HPDE6-E6E7 (cell line): ENCODE measurements at regions not wholly inside any gene's neighbourhood (a gene's known extent, or its start where the extent isn't known, plus 50 kb on each side); places are given as distances from the start of the nearest gene placed in this dataset.

Experiments
- DNase-seq: peaks from one replicate; pipeline ENCODE4 v3.0.0; 2011; ENCODE audit warnings: missing footprints; ENCODE audit errors: extremely low spot score

DNA sequence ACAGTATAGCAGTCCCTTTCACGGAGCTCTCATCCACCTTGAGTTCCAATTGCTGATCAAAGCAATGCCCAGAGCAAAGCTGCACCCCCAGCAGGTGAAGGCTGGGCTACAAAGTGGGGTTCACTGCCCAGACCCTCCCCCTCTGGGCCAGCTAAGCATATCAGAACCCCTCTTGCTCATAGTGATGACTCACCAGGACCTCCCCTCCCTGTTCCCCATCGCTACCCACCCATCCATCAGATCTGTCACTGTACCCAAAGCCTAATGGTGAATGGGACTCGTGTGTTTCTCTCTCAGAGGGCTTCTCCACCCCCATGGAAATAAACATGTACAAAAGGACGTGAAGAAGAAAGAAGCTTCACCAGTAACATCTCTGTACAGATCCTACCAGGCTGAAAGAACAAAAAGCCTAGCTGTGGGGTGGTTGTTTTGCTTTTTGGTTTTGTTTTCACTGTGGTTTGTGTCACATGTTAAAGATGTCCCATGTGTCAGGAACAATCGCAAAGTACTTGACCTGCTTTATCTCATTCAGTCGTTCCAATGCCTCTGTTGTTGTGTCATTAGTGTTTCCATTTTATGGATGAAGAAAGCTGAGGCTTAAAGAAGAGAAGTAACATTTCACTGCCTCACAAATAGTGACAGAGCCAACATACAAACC, 518.5 kb downstream of the CD83 start:
- DNase-seq = no peak

- DNase-seq = no peak
Measured at GRCh38 chr6:14638435-14638905, 520.9 kb downstream of the CD83 start.

DNA sequence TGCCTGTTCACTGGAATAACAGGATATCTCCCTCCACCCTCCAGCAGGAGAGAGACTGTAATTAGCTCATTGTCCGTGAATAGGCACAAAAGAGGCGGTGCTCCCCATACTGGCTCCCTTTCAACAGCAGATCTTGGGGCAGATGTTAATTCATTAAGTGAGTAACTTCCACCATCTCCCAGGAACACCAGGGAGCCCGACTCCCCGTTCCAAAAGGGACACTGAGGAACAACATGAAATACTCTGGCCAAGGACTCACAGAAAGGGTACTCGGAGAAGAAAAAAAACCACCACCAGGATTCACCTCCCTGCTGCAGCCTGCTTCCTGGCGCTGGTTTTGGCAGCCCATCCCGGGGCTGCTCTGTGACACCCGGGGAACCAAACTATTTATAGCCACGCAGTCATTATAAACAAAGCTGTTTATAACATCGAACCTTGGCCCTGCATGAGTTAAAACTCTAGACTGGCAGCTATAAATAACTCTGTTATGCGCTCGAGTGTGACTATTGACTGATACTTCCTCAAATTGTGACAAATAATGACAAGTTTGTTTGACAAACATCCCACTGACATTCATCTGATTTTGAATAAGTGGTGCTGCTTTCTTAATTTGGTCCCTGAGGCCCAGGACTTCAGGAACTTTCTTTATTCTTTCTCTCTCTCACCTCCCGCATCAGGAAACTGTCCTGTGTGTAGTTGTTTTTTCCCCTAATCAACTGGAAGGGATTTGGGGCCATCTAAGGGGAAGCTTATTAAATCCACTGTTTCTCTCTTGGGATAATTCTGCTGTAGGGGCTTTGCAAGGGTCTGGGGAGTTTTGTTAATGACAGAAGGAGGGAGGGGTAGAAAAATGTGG, 521.6 kb downstream of the CD83 start:
- no peak for DNase-seq

DNA sequence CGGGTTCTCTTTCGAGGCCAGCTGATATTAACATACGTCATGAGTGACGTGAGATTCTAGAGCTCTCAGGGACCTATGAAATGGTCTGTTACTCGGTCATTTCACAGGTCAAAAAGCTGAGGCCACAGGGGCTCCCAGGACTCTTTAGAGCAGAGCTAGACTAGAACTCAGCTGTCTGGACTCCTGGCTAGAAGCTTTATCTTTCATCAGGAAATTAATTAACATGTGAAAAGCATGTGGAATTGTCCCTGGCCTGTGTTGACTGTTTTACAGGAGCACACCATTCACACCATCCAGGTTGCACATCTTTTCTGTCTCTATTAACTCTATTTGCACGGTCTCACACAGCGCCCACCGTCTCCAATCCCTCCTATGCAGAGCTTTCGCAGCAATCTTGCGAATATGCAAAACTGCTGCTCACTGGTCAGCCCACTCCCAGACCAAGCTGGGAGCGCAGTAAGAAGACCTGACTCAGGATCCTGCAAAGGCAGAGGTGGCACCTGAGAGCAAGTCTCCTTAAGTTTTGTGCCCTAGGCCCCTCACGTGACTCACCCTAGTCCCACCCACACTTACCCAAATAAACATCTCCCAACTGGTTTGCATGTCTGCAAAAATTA, 522.5 kb downstream of the CD83 start:
- no peak for DNase-seq

- no peak for DNase-seq
Measured at GRCh38 chr6:14640631-14641030, 523.1 kb downstream of the CD83 start.

DNA sequence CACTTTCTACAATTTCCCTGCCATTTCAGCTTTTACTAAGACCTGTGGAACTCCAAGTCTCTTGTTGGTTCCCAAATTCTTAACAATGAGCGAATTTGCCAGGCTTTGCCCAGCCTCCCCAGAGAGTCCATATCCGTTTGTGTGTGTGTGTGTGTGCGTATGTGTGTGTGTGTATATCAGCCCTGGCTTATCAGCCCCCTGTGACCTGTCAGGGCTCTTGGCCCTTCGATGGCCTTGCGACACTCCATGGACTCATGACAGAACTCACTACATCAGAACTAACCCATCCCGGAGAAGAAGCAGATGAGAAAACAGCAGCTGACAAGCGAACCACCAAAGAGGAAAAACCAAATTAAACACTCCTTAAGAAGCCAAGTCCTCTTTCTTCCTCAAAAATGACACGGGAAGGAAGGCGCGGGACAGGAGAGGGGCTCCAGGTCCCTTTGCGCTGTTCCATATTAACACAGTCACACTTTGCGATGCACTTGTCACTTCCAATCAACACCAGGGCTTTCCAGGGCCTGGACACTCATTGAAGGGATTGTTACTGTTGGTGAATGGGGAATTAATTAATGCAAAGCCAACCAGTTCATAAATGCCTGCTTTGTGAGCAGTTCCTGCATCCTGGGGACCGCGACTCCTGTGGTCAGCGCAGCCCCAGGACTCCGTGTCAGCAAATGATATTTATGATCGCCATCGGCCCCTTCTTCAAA, 524.0 kb downstream of the CD83 start:
- no peak for DNase-seq

GRCh38 chr6:14642136-14642505, 524.5 kb downstream of the CD83 start:
- no peak for DNase-seq

- no peak for DNase-seq
Measured at GRCh38 chr6:14642842-14643241, 525.3 kb downstream of the CD83 start.

GRCh38 chr6:14644381-14644780, 526.8 kb downstream of the CD83 start:
- no peak for DNase-seq

DNA sequence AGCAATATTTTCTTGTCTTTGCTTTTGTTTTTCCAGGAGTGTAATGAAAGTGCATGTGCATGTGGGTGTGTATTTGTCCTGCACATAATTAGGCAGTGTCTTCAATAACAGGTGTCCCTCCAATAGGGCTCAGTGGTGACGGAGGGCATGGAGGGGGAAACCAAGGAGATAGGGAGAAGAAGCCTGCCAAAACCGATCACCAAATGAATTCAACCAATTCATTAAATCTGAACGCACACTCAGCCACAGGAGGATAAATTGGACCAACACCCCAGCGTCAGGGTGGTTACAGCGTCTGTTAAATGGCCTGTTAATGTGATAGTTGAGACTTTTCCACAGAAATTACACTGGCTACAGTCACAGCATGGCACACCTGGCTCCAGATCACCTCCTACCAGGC, 527.6 kb downstream of the CD83 start:
- DNase-seq = no peak

GRCh38 chr6:14645841-14646240, 528.3 kb downstream of the CD83 start:
- no peak for DNase-seq

DNA sequence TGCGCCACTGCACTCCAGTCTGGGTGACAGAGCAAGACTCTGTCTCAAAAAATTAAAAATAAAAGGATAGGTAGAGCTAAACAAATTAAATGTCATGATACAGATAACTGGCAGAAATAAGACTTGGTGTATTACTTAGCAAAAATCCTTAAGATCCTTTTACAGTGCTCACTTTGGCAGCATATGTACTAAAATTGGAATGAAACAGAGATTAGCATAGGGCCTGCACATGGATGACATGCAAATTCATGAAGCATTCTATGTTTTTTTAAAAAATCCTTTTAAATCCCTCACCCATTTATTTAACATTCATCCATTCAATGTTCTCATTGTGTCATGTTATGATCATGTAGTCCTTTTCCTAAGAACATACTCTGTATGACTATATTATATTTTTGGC, 528.8 kb downstream of the CD83 start:
- no peak for DNase-seq

- DNase-seq = no peak
Measured at GRCh38 chr6:14647357-14647756, 529.8 kb downstream of the CD83 start.

DNA sequence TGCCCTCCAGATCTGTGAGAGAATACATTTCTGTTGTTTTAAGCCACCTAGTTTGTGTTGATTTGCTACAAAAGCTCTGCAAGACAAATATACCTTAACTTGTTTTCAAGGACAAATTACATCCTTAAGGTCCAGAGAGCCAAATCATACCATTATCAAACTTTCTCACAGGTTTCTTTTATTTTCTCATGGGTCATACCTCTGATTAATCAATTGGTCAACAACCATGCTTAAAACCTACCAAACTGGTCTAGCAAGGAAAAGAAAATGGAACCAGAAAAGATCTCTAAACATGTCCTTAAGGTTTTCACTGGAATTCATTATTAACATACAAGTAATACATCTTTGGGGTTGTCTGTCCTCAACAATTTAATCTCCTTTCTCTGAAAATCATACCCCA, 535.0 kb downstream of the CD83 start:
- DNase-seq = peak; percentile 60

DNA sequence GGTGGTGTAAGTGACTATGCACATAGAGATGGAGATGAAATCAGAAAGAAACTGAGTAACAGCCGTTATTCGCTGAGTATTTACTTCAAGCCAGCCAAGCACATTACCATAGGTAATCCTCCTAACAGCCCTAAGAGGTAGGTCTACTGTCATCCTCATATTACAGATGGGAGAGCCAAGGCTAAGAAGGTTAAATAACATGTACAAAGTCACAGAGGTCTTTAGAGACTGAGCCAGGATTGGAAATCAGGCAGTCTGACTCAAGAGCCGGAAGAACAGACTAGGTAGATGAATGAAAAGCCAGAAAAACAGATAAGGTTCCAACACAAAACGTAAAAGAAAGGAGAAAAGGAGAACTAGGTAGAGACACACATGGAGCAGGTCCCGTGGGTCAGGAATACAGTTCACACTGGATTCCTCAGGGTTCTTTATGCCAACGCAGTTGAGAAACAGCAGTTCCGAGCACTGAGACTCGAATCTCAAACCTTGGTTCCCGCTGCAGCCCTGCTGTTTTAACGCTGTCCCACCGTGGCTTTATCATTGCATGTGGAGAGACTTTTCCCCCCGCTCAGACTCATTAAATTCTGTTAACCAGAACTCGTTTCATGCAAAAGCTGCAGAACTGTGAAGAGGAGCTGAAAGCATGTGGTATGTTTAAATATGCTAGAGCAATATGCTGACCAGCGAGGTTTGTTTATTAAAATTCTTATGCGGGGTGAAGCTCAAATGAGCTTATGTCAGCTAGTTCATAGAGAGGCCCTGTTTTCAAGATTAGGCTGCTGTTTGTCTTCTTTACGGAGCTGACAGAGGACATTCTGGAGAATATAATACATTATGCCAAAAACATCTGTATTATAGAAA, 537.9 kb downstream of the CD83 start:
- no peak for DNase-seq

- no peak for DNase-seq
Measured at GRCh38 chr6:14656078-14656521, 538.5 kb downstream of the CD83 start.

DNA sequence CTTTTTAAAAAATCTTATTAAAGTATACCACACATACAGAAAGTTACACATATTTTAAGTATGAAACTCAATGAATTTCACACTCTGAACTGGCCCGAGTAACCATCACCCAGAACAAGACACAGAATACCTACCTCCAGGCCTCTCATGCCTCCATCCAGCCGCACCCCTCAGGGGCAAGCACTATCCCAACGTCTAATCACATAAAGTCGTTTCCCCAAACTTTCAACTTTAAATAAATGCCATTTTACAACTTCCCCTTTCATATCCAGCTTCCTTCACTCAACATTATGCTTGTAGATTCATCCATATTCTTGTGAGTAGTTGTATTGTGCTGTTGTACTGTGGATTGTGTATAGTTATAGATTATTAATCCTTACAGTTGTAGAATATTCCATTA, 539.1 kb downstream of the CD83 start:
- no peak for DNase-seq

- DNase-seq = no peak
Measured at GRCh38 chr6:14658030-14658429, 540.5 kb downstream of the CD83 start.

- no peak for DNase-seq
Measured at GRCh38 chr6:14658886-14659561, 541.5 kb downstream of the CD83 start.

- no peak for DNase-seq
Measured at GRCh38 chr6:14659841-14660240, 542.3 kb downstream of the CD83 start.
